DMS79 treated with DMSO at 0.1 percent for 48 hours (cell line): ENCODE measurements at regions not wholly inside any gene's neighbourhood (a gene's known extent, or its start where the extent isn't known, plus 50 kb on each side); places are given as distances from the start of the nearest gene placed in this dataset.

ENCODE experiments used
- DNase-seq: peaks from one replicate; lab custom pipeline; 2025; lab: John Stamatoyannopoulos, UW

DNA sequence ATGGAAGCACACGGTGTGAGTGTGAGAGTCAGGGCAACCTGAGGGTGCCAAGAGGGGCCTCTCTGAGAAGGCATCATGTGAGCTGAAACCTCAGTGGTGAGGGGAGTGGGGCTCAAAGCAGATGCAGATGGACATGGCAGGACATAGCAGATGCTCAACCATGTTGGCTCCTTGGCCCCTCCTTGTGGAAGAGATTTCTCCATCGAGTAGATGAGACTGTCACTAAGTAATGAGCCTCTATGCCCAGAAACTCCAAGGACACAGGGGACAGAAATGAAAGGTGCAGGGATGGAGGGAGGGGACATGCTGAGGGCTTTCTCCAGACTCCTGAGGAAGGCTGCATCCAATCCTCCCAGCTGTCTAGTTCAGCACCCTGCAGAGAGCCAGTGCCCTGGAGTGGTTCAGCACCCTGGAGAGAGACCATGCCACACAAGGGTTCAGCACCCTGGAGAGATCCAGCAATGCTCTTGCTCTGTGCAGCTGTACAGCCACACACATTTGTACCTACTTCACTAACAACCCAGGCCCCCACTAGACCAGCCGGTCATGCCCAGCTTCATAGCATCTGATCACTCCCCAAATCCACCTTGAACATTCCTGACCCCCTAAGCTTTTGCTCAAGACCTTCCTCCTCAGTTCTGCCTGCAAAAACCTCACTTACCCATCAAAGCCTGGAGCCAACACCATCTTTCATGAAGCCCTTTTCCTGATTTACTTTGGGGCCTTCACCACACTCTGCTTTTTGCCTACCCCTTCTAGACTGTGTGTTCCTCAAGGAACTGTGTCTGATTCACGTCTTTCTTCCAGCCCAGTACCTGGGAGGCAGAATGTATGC, 252.0 kb downstream of the CTTN start:
- no peak for DNase-seq

DNA sequence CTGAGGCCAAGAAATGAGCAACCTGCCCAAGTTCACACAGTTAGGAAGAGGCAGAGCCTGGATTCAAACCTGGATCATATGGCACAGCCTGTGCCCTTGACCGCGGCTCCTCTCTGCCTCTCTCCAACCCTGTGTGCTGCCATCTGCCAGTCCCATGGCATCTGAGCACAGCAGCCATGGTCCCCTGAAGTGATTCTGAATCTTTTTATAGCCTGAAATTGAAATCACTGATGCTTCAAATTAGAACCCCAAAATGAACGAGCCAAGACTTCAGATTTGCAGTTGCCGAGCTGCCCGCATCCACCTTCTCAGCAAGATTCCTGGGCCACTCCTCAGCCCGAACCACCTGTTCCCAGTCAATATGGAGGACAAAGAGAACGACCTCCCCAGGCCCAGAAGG, 252.7 kb downstream of the CTTN start:
- no peak for DNase-seq

DNA sequence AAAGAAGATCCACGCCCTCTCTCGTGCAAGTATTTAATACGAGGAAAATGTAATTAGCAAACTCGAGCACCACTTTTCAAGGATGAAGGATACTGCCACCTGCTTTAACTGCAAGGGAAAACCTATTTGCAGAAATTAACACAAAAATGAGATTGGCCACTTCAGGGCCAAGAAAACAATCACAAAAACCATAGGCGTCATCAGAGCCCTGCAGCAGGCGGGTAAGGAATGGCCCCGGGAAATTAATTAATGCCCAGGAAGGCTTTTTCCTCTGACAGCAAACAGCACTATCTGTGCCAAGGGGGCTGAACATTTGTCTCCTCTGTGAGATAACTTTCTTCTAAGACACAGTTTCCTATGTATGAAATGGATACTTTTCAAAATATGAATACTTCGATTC, 255.7 kb downstream of the CTTN start:
- peak; percentile 80 for DNase-seq

DNA sequence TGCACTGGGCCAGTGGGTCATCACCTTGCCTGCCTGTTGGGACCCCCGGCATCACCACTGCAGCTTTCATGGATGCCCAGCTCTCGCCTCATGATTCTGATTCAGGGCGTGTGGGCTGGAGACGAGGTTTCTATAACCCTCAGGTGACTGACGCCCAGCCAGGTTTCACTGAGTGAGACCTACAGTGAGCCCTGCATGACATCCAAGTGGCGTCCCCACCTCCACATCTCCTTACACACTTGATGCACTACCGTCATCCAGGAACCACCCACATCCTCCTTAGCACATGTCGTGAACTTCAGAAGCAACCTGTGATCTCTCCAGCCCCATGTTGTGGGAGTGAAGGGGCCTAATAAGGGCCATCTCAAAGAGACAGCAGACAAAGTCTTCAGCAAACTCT, 257.5 kb downstream of the CTTN start:
- DNase-seq, result no peak

DNA sequence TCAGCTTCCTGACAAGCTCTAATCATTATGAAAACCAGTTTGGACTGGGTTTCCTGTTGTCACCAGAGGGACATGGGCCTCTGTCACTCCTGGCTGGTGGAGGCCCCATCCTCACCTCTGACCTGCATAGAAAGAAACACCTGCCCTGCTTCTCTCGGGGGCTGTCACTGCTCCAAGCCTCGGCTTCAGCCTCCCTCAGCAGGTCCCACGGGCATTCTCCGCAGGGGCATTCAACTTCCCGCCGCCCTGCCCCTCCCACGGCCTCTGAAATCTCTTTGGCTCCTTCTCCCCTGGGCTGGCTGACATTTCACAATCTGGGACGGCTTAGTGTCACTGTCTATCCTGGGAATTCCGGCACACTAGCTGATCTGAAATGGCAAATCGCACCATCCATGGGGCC, 257.9 kb downstream of the CTTN start:
- no peak for DNase-seq

DNA sequence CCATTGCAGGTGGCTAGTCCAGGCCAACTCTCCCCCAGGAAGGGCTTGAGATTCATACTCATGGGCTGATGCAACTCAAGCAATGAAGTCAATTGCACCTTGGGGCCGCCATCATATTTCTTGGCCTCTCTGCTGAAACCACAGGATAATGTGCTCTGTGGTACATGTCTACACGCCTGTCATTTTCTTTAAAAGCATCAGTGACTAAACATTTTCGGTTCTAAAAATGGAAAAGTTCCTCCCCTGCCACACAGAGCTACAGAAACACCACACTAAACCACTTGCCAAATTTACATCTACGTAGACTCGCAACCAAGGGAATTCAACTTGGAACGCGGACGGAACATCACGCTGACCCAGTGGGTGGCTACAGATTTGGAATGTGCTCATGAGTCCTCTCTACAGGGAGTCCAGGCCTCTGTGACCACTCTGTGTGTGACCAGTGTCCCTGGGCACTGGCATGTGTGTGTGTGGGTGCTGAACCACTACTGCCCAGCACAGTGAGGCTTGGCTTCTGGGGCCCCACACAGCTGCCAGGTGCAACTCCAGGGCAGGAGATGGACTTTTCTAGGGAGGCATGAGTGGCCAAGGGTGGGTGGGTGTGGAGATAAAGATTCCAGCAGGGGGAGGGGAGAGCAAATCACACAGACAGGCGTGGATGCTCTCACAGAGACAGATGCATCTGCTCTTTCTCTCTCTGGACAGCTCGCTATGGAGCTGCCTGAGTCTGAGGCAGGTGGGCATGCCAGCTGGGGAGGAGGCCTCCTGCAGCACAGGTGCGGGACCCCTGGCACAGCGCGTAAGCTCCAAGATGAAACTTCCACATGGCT, 261.9 kb downstream of the CTTN start:
- DNase-seq, result no peak

DNA sequence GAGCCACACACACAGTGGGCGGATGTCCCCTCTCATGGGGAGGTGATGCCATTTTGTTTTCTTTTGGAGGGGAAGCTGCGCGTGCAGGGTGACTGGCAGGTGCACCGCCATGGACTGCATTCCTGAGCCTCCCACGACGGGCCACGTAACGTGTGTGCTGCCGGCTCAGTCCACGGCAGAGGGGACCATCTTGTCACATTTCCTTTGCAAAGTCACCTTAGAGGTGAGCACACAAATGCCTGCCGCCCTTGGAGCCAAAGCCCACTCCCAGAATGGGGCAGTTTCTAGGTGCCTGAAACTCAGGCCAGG, 262.5 kb downstream of the CTTN start:
- DNase-seq, result no peak

DNA sequence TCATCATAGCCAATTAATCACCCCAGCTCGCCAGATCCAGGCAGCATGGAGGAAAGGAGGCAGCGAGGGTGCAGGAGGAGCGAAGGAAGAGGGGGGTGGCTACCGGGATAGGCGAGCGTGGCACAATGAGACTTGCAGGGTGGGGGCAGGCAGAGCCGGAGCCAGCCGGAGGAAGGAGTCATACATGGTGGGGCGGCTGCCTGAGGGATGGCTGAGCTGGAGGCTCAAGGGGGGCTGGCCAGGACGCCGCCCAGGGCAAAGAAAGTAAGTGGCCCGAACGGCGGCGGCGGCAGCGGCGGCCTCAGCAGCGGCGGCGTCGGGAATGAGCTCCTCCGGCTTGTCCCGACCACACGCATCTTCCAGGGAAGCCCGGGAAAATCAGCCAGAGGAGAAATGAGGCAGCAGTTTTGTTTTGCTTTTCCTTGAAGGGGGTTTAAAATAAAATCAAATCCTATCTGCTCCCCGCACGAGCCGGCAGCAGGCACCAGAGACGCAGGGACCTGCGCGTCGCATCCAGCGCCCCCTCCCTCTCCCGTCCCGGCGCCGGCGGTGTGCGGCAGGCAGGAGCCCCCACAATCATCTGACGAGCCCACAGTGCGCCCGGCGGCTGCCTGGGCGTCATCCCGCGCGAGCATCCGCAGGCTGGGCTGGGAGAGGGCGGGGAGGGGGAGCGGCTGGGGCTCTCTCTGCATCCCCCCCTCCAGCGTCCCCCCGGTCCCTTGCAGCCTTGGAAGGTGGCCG, 263.6 kb downstream of the CTTN start:
- no peak for DNase-seq

DNA sequence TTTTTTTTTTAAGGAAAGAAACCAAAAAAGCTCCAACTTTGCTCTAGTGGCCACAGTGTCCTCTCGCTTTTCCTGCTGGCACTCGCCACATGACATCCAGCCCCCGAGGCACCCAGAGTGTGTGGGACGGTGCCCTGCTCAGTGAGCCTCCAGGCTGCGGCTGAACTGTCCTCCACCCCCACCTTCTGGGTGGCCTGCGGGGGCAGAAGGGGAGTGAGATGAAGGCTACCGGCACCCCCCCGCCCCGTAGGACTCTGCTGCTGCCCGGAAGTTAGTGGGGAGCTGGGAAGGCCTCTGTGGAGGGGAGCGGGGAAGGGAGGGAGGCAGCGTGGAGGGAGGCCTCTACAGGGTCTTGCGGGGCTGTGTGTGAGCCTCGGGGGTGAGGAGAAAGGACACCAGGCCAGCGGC, 264.4 kb downstream of the CTTN start:
- no peak for DNase-seq

DNA sequence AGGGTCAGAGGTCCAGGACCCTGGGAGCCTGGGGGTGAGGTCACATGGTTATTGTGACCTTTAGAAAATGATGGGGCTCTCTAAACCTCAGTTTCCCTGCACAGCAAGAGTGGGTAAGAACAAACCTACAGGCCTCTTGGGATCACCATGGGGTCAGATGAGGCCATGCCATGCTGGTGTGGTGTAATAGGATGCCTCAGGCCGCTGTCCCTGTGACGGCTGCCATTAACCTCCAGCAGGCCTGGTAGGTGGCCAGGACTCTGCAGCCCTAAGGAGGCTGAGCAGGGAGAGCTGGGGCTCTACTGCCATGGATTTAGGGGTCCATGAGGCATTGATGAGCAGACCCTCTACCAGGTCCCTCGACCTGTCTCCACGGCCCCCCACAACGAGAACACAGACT, 265.5 kb downstream of the CTTN start:
- DNase-seq, result no peak

DNA sequence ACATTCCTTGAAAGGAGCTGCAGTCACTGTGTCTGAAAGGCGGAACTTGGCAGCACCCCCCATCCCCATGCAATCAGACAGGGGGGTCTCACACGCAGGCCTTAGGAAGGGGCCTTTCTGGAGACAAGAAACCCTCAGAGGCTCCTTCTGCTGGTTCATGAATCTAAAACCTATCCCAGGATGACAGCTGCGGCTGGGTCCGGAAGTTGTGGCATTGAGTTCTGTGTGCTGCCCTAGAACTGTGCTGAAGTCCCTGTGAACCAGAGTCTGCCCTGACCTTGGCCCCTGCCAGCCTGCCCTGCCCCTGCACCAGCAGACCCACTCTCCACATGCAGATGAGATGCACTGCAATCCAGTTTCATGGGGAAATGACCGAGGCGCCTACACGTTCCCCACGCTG, 268.0 kb downstream of the CTTN start:
- DNase-seq, result no peak

DNA sequence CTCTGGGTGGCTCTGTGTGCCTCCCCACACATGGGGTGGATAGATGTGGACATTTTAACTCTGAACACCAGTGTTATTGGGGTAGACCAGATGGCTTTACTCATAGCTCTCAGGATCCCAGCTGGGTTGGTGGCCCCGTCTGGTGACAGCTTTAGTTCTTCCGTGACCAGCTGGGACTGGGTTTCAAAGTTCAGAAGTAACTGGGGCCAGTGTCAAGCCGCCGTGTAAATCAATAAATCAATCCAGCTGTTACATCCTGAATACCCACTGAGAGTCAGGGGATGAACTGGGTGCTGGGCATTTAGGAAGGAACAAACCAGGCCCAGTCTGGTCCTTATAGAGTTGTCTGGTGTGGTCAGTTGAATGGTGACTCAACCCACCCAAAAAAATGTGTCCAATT, 269.4 kb downstream of the CTTN start:
- no peak for DNase-seq

DNA sequence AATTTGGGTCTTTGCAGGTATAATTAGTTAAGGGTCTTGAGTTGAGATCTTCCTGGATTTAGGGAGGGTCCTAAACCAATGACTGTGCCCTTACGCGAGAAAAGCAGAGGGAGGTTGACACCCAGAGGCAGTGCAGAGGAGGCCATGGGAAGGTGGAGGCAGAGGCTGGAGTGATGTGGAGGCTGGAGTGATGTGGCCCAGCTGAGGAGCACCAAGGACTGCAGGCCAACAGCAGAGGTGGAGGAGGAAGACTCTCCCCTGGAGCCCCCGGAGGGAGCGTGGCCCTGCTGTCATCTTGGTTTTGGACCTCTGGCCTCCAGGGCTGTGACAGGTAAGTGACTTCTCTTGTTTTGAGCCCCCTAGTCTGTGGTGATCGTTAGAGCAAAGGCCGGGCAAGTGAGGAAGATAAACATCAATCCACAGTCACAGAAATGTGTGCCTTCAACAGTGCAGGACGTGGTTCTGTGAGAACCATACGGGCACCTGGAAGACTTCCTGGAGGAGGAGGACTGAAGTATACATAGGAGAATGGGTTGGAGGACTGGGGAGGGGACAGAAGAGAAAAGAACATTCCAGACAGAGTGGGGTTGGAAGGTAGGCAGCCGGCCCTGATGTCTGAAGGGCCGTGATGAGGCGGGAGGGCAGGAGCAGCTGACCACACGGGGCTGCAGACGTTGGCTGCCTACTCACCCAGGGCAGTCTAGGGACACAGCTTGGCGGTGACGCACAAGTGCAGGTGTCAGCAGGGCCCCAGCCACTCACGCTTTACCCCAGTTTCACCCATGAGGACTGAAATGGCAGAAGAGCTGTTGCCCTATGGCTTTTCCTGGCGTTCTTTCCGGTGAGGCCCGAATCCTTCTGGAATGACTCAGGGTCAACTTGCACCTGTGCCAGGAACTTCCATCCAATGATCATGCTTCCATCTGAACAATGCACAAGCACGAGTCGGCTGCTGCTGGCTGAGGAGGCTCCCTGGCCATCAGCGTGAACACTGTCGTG, 270.2 kb downstream of the CTTN start:
- DNase-seq, result no peak

DNA sequence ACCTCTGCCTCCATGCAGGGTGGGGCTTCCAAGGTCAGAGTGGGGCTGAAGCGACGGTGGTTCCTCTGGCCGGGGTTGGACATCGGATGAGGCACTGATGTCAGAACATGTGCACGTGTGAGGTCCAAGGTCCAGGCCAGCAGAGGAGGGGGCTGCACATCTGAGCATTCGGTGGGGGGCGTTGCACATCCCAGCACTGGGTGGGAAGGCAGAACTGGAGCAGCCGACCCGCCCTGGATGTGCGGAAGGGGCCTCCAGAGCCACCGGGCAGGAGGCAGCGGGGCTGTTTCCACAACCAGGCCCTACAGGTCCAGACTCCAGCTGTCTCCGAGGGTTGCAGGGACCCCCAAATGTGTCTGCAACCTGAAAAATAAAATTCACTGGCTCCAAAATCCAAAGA, 271.0 kb downstream of the CTTN start:
- no peak for DNase-seq

DNA sequence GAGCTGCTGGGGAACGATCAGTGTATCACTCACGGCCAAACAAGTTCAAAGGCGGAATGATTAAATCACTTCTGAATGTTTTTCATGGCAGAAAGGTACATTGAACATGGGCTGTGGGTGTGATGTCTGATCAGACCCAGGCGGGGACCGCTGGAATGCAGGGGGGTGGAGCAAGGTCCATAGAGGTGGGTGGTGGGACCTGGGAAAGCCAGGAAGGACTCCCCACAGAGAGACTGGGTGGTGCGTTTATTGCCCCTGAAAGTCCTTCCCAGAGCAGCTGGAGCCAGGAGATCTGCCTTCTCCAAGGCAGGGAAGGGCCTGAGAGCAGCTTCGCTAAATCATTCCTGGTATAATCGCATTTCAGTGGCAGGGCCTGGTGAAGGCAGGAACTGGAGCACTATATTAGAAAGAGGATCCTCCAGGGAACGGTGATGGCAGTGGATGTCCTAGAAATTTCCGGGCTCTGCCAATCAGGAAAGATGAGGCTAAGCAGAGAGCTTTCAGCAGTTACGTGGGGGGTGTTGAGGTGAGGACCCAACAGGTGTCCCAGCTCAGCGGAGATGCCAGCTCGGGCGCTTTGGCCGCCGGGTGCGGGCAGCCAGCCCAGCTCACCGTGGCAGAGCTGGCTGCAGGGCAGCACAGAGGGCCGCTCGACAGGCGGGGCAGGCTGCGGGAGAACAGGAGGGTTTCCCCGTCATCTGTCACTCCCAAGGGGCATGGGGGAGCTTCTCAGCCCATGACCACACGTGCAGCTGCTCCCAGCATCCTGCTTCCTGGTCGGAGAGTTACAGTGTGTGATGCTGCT, 271.7 kb downstream of the CTTN start:
- no peak for DNase-seq

DNA sequence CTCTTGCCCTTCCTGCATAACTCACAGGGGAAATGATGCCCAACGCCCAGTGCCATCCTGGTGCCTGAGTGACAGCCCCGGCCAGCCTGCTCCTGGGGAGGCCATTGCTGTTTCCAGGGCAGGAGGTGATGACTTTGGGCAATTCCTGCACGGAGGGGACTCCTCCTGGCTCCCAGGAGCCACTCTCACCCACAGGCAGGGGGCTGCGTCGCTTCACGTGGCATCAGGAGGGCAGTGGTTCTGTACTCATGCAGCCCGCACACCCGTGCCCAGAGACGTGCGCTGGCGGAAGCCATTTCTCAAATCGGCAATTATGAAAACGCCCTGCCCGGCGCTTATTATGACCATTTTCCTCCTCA, 272.3 kb downstream of the CTTN start:
- no peak for DNase-seq

DNA sequence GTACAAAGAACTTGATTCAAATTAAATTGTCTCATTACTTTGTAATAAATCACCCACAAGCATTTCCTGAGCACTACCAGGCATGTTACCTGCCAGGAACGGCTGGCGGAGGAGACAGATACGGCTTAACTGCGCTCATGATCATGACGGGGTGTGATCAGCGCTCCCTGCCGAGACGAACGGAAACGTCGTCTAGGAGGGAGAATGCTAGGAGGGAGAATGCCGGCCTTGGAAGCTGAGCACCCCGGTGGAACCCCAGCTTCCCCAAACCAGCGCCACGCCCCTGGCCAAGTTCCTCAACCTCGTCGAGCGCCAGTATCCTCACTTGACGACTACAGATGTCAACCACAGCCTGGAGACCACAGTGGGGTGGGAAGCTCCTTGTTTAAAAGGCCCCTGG, 272.8 kb downstream of the CTTN start:
- no peak for DNase-seq

DNA sequence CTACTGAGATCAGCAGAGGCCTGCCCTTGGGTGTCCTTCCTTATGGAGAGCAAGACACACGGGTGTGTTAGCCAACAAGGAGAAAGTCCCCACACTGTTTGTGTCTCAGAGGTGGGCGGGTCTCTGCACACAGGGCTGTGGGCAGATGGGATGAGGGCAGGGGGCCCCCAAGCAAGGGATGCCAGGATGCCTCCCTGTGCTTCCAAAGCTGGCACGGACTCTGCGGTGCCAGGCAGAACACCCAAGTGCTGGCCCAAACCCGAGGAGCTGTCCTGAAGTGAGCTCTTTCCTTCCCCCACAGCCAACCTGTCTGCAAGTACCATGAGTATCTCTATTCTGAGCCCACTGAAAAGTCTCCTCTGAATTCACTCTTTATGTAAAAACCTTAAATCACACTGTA, 273.3 kb downstream of the CTTN start:
- DNase-seq, result no peak

DNA sequence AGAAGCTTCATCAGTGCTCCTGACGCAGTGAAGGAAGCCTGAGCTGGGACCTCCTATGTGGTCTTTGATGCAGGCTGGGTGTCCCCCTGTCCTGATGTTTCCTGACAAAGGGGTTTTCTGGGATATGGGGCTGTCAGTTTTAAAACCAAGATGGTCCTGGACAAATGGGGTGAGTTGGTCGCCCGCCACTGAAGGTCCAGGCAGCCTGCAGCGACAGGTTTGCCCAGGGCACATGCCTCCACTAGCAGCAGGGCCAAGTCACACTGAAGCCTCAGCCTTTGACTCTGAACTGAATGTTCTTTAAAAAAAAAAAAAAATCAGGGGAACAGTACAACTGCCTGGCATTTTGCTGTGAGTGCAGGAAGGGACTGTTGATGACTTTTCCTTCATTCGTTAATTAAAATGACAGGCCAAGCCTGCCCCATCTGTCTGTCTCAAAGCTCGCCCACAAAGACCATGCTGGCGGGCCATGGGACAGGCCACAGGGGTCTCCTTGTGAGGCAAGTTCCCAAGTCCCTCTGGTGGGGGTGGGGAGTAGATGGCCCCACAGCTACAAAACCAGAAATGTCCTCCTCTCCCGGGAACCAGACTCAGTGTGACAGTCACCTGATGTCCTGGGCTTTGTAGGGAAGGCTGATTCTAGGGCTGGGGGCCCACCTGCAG, 274.8 kb downstream of the CTTN start:
- DNase-seq, result no peak

DNA sequence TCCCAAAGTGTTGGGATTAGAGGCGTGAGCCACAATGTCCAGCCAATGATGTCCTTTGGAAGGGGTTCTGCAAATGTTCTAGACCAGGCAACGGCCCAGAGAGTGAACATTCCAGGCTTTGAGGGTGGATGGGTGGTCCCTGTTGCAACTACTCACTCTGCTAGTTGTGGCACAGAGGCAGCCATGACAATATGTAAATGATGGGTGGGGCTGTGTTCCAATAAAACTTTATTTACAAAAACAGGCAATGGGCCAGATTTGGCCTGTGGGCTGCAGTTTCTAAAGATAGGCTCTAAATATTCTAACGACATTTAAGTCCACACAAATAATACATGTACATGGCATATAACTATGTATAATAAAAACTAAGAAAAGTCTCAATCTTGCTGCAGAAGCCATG, 276.3 kb downstream of the CTTN start:
- DNase-seq, result no peak
